Lower leg skin (tissue), 4 donors: ENCODE measurements at regions not wholly inside any gene's neighbourhood (a gene's known extent, or its start where the extent isn't known, plus 50 kb on each side); places are given as distances from the start of the nearest gene placed in this dataset.

Experiments
- DNase-seq, 2 donors: peaks; one replicate each; pipeline ENCODE4 v3.0.0-alpha.2; 2019; ENCODE audit warnings: low spot score in 2 of 2
- H3K4me3 ChIP-seq: fragments of 200-600 bp; sonication (generic); 2 replicates; pipeline ENCODE4 v1.5.1; 2017; ENCODE audit warnings: mild to moderate bottlenecking, low read depth; ENCODE audit not compliant: poor library complexity, severe bottlenecking
- POLR2A ChIP-seq, 2 donors: fragments of 450-650 bp; IDR thresholded peaks; one replicate each; pipeline ENCODE4 v1.6.1; 2016 to 2017; ENCODE audit warnings: antibody characterized with exemption in 2 of 2, mild to moderate bottlenecking in 1 of 2, moderate library complexity in 1 of 2
- WGBS, 2 donors: methylation state at CpG; one replicate each; pipeline ENCODE4 v1.1.5; 2018; 5-methylcytosine and 5-hydroxymethylcytosine counted together
- intact Hi-C: fragments of 100-400 bp; cut with DNase I; formaldehyde crosslinking; loops from one replicate; pipeline ENCODE4 v1.15.0; 2023; ENCODE audit warnings: low total_unique reads
- TF ChIP-seq, protein P1 (sequence below), 3 donors: fragments of 450-650 bp; IDR thresholded peaks; one replicate each; pipeline ENCODE4 v1.5.1; 2016; ENCODE audit warnings: antibody characterized with exemption in 3 of 3, mild to moderate bottlenecking in 3 of 3, moderate library complexity in 2 of 3

DNA sequence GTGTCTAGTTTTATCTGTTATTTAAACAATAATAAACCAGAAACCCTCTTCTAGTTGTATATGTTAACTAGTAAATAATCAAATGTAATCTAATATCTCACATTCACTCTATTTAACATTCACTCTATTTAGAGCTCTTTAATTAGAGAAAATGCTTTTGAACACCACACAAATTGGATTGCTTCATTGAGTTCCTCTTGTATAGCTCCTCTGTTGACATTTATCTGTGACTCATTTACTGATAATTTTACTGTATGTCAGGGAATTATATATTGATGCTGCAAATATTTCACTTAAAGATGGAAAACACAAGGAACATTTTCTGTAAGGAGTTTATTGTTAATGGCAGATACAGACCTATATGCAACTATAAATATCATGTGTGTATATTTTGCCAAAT, 594.6 kb downstream of the COL12A1 start:
- TF ChIP-seq, protein P1, sequence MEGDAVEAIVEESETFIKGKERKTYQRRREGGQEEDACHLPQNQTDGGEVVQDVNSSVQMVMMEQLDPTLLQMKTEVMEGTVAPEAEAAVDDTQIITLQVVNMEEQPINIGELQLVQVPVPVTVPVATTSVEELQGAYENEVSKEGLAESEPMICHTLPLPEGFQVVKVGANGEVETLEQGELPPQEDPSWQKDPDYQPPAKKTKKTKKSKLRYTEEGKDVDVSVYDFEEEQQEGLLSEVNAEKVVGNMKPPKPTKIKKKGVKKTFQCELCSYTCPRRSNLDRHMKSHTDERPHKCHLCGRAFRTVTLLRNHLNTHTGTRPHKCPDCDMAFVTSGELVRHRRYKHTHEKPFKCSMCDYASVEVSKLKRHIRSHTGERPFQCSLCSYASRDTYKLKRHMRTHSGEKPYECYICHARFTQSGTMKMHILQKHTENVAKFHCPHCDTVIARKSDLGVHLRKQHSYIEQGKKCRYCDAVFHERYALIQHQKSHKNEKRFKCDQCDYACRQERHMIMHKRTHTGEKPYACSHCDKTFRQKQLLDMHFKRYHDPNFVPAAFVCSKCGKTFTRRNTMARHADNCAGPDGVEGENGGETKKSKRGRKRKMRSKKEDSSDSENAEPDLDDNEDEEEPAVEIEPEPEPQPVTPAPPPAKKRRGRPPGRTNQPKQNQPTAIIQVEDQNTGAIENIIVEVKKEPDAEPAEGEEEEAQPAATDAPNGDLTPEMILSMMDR (IDR thresholded peaks at IDR 0.05) = no peak
- no peak for TF ChIP-seq POLR2A (IDR thresholded peaks at IDR 0.05)
- no peak overlapping the region for H3K4me3 ChIP-seq
- intact Hi-C loops = no loop called here
- DNase-seq = no peak

GRCh38 chr6:74610352-74610751, 595.5 kb downstream of the COL12A1 start:
- TF ChIP-seq, protein P1 (IDR thresholded peaks at IDR 0.05) = no peak
- TF ChIP-seq POLR2A (IDR thresholded peaks at IDR 0.05) = no peak
- intact Hi-C loops = no loop called here
- WGBS, 2 donors = 92 to 100% methylated on average over 1 of the region's 1 CpG
- H3K4me3 ChIP-seq = no peak overlapping the region
- no peak for DNase-seq

DNA sequence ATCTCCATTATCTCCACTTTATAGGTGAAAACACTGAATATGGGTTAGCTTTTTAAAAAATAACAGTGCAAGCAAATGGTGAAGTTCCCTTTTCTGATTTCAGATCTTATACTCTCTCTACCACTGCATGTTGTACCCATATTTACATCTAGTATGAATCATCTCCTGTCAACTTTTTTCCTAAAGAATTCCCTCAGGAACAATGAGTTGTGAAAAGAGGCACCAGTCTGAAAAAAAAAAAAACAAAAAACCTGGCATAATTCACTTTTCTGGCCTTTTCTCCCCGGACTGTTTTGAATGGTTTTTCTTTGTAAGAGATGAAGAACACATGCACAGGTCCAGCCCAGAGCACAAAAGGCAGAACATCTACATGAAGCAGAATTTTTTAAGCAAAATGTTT, 596.0 kb downstream of the COL12A1 start:
- intact Hi-C loops = no loop called here
- 55 to 63% methylated on average over 1 of the region's 1 CpG for WGBS, 2 donors

GRCh38 chr6:74607934-74608333, 597.9 kb downstream of the COL12A1 start:
- intact Hi-C loops = no loop called here
- WGBS, 2 donors = 65 to 72% methylated on average over 3 of the region's 3 CpGs
- TF ChIP-seq, protein P1 (IDR thresholded peaks at IDR 0.05) = no peak
- no peak for TF ChIP-seq POLR2A (IDR thresholded peaks at IDR 0.05)
- no peak for DNase-seq
- no peak overlapping the region for H3K4me3 ChIP-seq

More for the DNA sequence above, 596.0 kb downstream of the COL12A1 start:
- TF ChIP-seq, protein P1 (IDR thresholded peaks at IDR 0.05) = no peak
- no peak for TF ChIP-seq POLR2A (IDR thresholded peaks at IDR 0.05)
- no peak for DNase-seq
- H3K4me3 ChIP-seq = no peak overlapping the region

- H3K4me3 ChIP-seq = no peak overlapping the region
- DNase-seq = no peak
- TF ChIP-seq POLR2A (IDR thresholded peaks at IDR 0.05) = no peak
- TF ChIP-seq, protein P1 (IDR thresholded peaks at IDR 0.05) = no peak
- 87 to 92% methylated on average over 1 of the region's 1 CpG for WGBS, 2 donors
- intact Hi-C loops = no loop called here
Measured at GRCh38 chr6:74607468-74607867, 598.4 kb downstream of the COL12A1 start.

DNA sequence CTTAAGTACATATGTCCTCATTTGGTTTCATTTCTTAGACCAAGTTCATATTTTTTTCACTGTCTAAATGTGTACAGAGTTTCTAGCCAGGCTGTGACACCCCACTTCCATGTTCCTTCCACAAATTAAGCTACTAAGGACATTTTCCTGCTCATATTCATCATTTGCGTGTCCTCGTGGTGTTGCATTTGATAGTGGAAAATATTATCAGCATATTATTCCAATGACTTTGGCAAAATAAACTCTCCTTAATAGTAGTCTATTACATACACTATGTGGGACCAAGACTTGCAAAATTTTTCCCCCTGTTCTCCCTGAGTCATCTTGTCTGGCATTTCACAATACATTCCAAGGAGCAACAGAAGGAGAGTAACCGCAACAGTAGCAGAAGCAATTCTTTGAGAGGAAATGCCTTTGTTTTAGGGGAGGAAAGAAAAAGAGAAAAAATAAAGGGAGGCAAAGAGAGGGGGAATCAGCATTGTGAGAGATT, 599.2 kb downstream of the COL12A1 start:
- no peak overlapping the region for H3K4me3 ChIP-seq
- WGBS, 2 donors = 49 to 54% methylated on average over 3 of the region's 3 CpGs
- TF ChIP-seq, protein P1 (IDR thresholded peaks at IDR 0.05) = no peak
- TF ChIP-seq POLR2A (IDR thresholded peaks at IDR 0.05) = no peak
- DNase-seq = peak in 1 of 2 donors; percentile 47
- intact Hi-C loops = no loop called here
